Activated CD4-positive, alpha-beta memory T cell treated with anti-CD3 and anti-CD28 coated beads, Interleukin-2, amount 10 ng/mL, durations not matched to agents 7 days and 5 days (primary cell): ENCODE measurements at regions not wholly inside any gene's neighbourhood (a gene's known extent, or its start where the extent isn't known, plus 50 kb on each side); places are given as distances from the start of the nearest gene placed in this dataset.

ENCODE experiments used
- CTCF ChIA-PET: fragments of 350-600 bp; sonication (Branson Sonifier 250); formaldehyde crosslinking; loops from one replicate; lab custom pipeline; 2021; ENCODE audit warnings: antibody characterized with exemption, inconsistent platforms; lab: Charles Lee
- POLR2A ChIA-PET: fragments of 350-600 bp; sonication (Branson Sonifier 250); formaldehyde crosslinking; loops from one replicate; lab custom pipeline; 2021; ENCODE audit warnings: antibody characterized with exemption; lab: Charles Lee
- DNase-seq: peaks from one replicate; pipeline ENCODE4 v3.0.0-alpha.2; 2020
- H3K27ac Mint-ChIP-seq: one replicate; pipeline ENCODE4 v1.8.0; 2021; ENCODE audit warnings: mild to moderate bottlenecking, mixed read lengths
- H3K27me3 Mint-ChIP-seq: one replicate; pipeline ENCODE4 v1.8.0; 2021; ENCODE audit warnings: mixed read lengths
- H3K36me3 Mint-ChIP-seq: one replicate; pipeline ENCODE4 v1.8.0; 2021; ENCODE audit warnings: low read depth, mixed read lengths
- H3K4me1 Mint-ChIP-seq: one replicate; pipeline ENCODE4 v1.8.0; 2021; ENCODE audit warnings: mixed read lengths
- H3K4me3 Mint-ChIP-seq: one replicate; pipeline ENCODE4 v1.8.0; 2021; ENCODE audit warnings: mild to moderate bottlenecking, mixed read lengths
- H3K9me3 Mint-ChIP-seq: one replicate; pipeline ENCODE4 v1.8.0; 2021; ENCODE audit warnings: mixed read lengths

DNA sequence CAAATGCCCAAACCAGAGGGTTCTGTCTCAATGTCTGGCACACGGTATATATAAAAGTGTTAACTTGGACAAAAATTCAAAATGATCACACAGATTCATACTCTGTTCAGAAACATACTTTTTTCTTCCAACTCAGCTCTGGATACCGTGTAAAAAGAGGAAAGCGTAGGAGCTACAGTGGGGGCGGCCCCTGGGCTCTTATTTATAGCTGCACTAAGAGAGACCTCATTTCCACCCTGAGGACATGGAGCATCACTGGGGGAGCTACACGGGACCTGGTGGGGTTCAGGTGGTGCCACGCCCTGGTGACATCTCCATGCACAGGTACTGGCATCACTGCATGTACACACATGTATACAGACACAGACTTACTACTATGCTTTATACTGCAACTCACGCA is 185.9 kb upstream of the FOXQ1 start:
- H3K9me3 Mint-ChIP-seq: no peaks in the 10 kb centered on the region
- CTCF ChIA-PET: no interaction called here
- POLR2A ChIA-PET: no interaction called here

GRCh38 chr6:1125297-1125696 is 186.6 kb upstream of the FOXQ1 start:
- Mint-ChIP-seq H3K36me3 (no peaks in the 10 kb centered on the region), H3K27ac (no peak overlapping the region), H3K4me3 (no peak overlapping the region), H3K27me3 (no peaks in the 10 kb centered on the region), H3K4me1 (no peaks in the 10 kb centered on the region), H3K9me3 (no peaks in the 10 kb centered on the region)
- ChIA-PET POLR2A (no interaction called here), CTCF (no interaction called here)
- no peak for DNase-seq

More for the DNA sequence above, 185.9 kb upstream of the FOXQ1 start:
- H3K36me3 Mint-ChIP-seq: no peaks in the 10 kb centered on the region
- no peak for DNase-seq
- no peak overlapping the region for H3K4me3 Mint-ChIP-seq
- H3K4me1 Mint-ChIP-seq: no peaks in the 10 kb centered on the region
- H3K27ac Mint-ChIP-seq: no peak overlapping the region
- H3K27me3 Mint-ChIP-seq: no peaks in the 10 kb centered on the region

DNA sequence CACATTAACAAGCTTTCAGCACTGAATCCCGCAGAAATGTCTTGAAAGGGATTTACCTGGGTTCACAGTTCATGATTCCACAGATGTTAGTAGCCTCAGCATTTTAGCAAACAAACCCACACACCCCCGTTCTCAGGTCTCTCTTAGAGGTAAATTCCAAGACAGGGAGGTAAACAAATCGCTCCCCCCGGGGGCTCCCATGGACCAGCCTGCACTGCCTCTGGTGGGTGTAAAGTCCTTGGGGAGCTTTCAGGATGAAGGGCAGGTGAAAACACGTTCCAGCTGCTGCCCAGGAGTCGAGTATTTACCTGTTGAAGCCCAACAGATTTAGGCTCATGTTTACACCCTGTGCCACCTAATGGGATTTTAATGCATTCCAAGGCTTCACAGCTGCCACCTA is 187.0 kb upstream of the FOXQ1 start:
- ChIA-PET CTCF (no interaction called here), POLR2A (no interaction called here)
- Mint-ChIP-seq H3K27me3 (no peaks in the 10 kb centered on the region), H3K4me3 (no peak overlapping the region), H3K9me3 (no peaks in the 10 kb centered on the region), H3K4me1 (no peaks in the 10 kb centered on the region), H3K36me3 (no peaks in the 10 kb centered on the region), H3K27ac (no peak overlapping the region)
- DNase-seq: no peak

DNA sequence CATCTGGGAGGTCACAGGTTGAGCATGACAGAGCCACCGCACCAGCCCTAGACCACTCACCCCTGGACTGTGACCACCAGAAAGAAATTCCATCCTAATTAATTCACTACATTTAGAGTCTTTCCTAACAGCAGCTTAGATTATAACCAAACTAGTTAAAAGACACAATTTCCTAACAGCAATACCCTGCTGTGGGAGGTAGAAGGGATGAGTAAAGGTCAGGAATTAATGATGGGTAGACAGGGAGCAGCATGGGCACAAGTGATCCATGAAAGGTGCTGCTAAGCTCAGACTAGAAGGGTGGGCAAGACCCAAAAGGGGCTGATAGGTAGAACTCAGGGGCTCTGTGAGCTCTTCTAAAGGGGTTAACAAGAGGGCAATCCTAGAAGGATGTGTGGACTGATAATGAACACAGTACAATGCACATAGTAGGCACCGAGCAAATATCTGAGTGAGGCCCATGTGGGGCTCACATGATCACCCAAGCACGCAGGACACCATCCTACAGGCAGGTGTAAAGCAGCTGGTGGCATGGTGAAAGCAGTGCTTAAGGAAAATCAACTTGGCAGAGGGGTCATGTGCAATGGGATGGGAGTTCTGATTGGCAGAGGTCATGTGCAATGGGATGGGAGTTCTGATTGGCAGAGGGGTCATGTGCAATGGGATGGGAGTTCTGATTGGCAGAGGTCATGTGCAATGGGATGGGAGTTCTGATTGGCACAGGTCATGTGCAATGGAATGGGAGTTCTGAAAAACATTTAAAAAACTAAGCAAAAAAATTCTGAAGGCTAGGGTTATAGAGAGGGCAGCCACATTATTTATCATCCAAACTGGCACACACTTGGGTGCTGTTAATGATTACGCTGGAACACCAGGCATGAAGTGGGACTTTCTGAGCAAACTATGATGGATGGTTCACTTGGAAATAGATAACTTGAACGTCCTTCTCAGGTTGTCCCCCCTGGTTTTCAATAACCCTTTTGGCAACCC is 188.2 kb upstream of the FOXQ1 start:
- Mint-ChIP-seq H3K4me3 (no peak overlapping the region), H3K27ac (no peak overlapping the region), H3K4me1 (no peaks in the 10 kb centered on the region), H3K27me3 (peaks cover 3% of the 10 kb centered on the region), H3K36me3 (no peaks in the 10 kb centered on the region), H3K9me3 (no peaks in the 10 kb centered on the region)
- DNase-seq: no peak
- CTCF ChIA-PET: no interaction called here
- POLR2A ChIA-PET: no interaction called here

GRCh38 chr6:1122083-1122482 is 189.8 kb upstream of the FOXQ1 start:
- H3K9me3 Mint-ChIP-seq: no peaks in the 10 kb centered on the region
- POLR2A ChIA-PET: no interaction called here
- H3K4me3 Mint-ChIP-seq: no peak overlapping the region
- CTCF ChIA-PET: no interaction called here
- no peaks in the 10 kb centered on the region for H3K4me1 Mint-ChIP-seq
- no peak for DNase-seq
- H3K27me3 Mint-ChIP-seq: peaks cover 6% of the 10 kb centered on the region
- no peak overlapping the region for H3K27ac Mint-ChIP-seq
- no peaks in the 10 kb centered on the region for H3K36me3 Mint-ChIP-seq

GRCh38 chr6:1118287-1118647 is 193.6 kb upstream of the FOXQ1 start:
- no peaks in the 10 kb centered on the region for H3K36me3 Mint-ChIP-seq
- no peak overlapping the region for H3K4me3 Mint-ChIP-seq
- H3K9me3 Mint-ChIP-seq: no peaks in the 10 kb centered on the region
- no peak for DNase-seq
- no peaks in the 10 kb centered on the region for H3K4me1 Mint-ChIP-seq
- ChIA-PET CTCF (no interaction called here), POLR2A (no interaction called here)
- no peak overlapping the region for H3K27ac Mint-ChIP-seq
- H3K27me3 Mint-ChIP-seq: peaks cover 6% of the 10 kb centered on the region

GRCh38 chr6:1117530-1118286 is 194.2 kb upstream of the FOXQ1 start:
- peaks cover 6% of the 10 kb centered on the region for H3K27me3 Mint-ChIP-seq
- H3K4me3 Mint-ChIP-seq: no peak overlapping the region
- H3K9me3 Mint-ChIP-seq: no peaks in the 10 kb centered on the region
- no peaks in the 10 kb centered on the region for H3K4me1 Mint-ChIP-seq
- DNase-seq: no peak
- no peaks in the 10 kb centered on the region for H3K36me3 Mint-ChIP-seq
- ChIA-PET POLR2A (no interaction called here), CTCF (no interaction called here)
- H3K27ac Mint-ChIP-seq: no peak overlapping the region

DNA sequence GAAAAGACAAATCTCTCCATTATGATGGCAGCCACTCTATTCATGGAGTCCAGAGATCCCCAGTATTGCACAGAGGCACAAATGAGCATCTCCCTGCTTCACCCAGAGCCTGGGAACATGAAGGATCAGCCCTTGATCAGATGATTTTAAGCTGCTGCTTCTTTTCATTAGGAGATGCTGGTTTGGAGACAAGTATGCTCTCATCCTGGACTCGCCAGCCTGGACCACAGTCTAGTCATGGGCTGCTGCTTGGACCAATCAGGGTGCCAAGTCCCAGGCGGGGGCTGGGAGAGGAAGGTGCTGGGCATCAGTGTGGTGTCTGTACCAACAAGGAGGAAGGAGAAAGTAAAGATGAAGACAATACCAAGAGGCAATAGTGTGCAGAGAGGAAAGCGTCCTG is 195.7 kb upstream of the FOXQ1 start:
- Mint-ChIP-seq H3K4me1 (no peaks in the 10 kb centered on the region), H3K9me3 (no peaks in the 10 kb centered on the region), H3K27ac (no peak overlapping the region), H3K27me3 (peaks cover 6% of the 10 kb centered on the region), H3K36me3 (no peaks in the 10 kb centered on the region), H3K4me3 (no peak overlapping the region)
- no peak for DNase-seq
- POLR2A ChIA-PET: no interaction called here
- CTCF ChIA-PET: no interaction called here

- no peak for DNase-seq
- no peaks in the 10 kb centered on the region for H3K36me3 Mint-ChIP-seq
- ChIA-PET POLR2A (no interaction called here), CTCF (no interaction called here)
- H3K27ac Mint-ChIP-seq: no peak overlapping the region
- no peaks in the 10 kb centered on the region for H3K9me3 Mint-ChIP-seq
- H3K4me3 Mint-ChIP-seq: no peak overlapping the region
- H3K27me3 Mint-ChIP-seq: peaks cover 6% of the 10 kb centered on the region
- no peaks in the 10 kb centered on the region for H3K4me1 Mint-ChIP-seq
These were observed 197.9 kb upstream of the FOXQ1 start for GRCh38 chr6:1113916-1114540.

DNA sequence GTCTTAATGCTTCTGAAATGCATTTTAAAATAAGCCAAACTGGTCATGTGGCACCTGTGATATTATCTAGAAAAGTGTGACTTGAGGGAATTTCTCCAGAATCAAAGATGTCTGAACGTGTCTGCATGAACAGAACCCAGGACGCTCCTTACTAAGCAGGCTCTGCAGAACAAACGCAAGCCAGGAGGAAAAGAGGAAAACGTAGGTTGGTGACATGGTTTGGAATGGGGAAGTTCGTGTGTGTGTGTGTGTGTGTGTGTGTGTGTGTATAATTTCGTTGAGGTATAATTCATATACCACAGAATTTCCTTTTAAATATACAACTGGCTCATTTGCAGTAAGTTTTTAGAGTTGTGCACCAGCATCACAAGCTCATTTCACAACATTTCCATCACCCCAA is 200.5 kb upstream of the FOXQ1 start:
- Mint-ChIP-seq H3K27me3 (no peaks in the 10 kb centered on the region), H3K4me3 (no peak overlapping the region), H3K36me3 (no peaks in the 10 kb centered on the region), H3K27ac (no peak overlapping the region), H3K4me1 (no peaks in the 10 kb centered on the region), H3K9me3 (no peaks in the 10 kb centered on the region)
- no peak for DNase-seq
- ChIA-PET CTCF (no interaction called here), POLR2A (no interaction called here)

- Mint-ChIP-seq H3K36me3 (no peaks in the 10 kb centered on the region), H3K4me1 (no peaks in the 10 kb centered on the region), H3K27ac (no peak overlapping the region), H3K9me3 (no peaks in the 10 kb centered on the region), H3K4me3 (no peak overlapping the region), H3K27me3 (no peaks in the 10 kb centered on the region)
- CTCF ChIA-PET: no interaction called here
- DNase-seq: no peak
- POLR2A ChIA-PET: no interaction called here
These were observed 201.0 kb upstream of the FOXQ1 start for GRCh38 chr6:1110941-1111349.

- POLR2A ChIA-PET: no interaction called here
- CTCF ChIA-PET: no interaction called here
- no peak overlapping the region for H3K4me3 Mint-ChIP-seq
- no peaks in the 10 kb centered on the region for H3K36me3 Mint-ChIP-seq
- no peak overlapping the region for H3K27ac Mint-ChIP-seq
- H3K4me1 Mint-ChIP-seq: no peaks in the 10 kb centered on the region
- no peaks in the 10 kb centered on the region for H3K9me3 Mint-ChIP-seq
- no peak for DNase-seq
- H3K27me3 Mint-ChIP-seq: peaks cover 1% of the 10 kb centered on the region
These were observed 201.7 kb upstream of the FOXQ1 start for GRCh38 chr6:1110164-1110563.

DNA sequence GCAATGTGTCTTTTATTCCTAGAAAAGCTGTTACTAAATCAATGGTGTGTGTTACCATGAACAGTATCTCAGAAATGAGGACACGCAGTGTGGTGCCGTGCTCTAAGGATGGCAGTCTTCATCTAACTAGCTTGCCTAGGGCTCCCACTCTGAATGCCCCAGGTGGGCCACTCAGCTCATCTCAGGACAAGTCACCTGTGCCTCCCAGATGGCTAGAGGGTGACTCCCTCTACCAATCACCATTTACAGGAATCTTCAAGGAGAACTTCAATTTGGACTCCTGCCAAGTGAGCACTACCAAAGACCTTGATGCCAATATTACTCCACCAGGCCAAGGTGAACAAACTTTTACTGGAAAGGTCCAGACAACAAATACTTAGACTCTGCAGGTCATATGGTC is 202.8 kb upstream of the FOXQ1 start:
- DNase-seq: no peak
- no peak overlapping the region for H3K27ac Mint-ChIP-seq
- peaks cover 1% of the 10 kb centered on the region for H3K27me3 Mint-ChIP-seq
- no peaks in the 10 kb centered on the region for H3K4me1 Mint-ChIP-seq
- H3K36me3 Mint-ChIP-seq: no peaks in the 10 kb centered on the region
- POLR2A ChIA-PET: no interaction called here
- H3K9me3 Mint-ChIP-seq: no peaks in the 10 kb centered on the region
- H3K4me3 Mint-ChIP-seq: no peak overlapping the region
- CTCF ChIA-PET: no interaction called here
